HFFc6 (cell line): ENCODE measurements at regions not wholly inside any gene's neighbourhood (a gene's known extent, or its start where the extent isn't known, plus 50 kb on each side); places are given as distances from the start of the nearest gene placed in this dataset.

Source experiments
- DNase-seq: peaks from one replicate; pipeline ENCODE4 v3.0.0-alpha.2; 2018
- H3K27ac Mint-ChIP-seq: 2 replicates; pipeline ENCODE4 v1.8.0; 2020; ENCODE audit warnings: mild to moderate bottlenecking, mixed read lengths
- H3K27me3 Mint-ChIP-seq: 2 replicates; pipeline ENCODE4 v1.8.0; 2021; ENCODE audit warnings: mild to moderate bottlenecking, moderate library complexity, mixed read lengths; ENCODE audit not compliant: insufficient read depth
- H3K36me3 Mint-ChIP-seq: 2 replicates; pipeline ENCODE4 v1.8.0; 2021; ENCODE audit warnings: low read depth, mixed read lengths
- H3K4me1 Mint-ChIP-seq: 2 replicates; pipeline ENCODE4 v1.8.0; 2020; ENCODE audit warnings: low read depth, mixed read lengths
- H3K4me3 Mint-ChIP-seq: 2 replicates; pipeline ENCODE4 v1.8.0; 2020; ENCODE audit warnings: mild to moderate bottlenecking, moderate library complexity, mixed read lengths
- H3K9me3 Mint-ChIP-seq: 2 replicates; pipeline ENCODE4 v1.8.0; 2020; ENCODE audit warnings: mild to moderate bottlenecking, mixed read lengths
- CTCF ChIP-seq: fragments of 200-600 bp; sonication (generic); IDR thresholded peaks from 2 replicates; pipeline ENCODE4 v1.5.0; 2021; ENCODE audit warnings: antibody characterized with exemption, mild to moderate bottlenecking

- Mint-ChIP-seq H3K4me1 (no peaks in the 10 kb centered on the region), H3K27me3 (no peaks in the 10 kb centered on the region), H3K9me3 (peaks cover 23% of the 10 kb centered on the region), H3K4me3 (no peak overlapping the region), H3K36me3 (no peaks in the 10 kb centered on the region), H3K27ac (no peak overlapping the region)
- no peak; the same call in 1 of the 2 replicates for TF ChIP-seq CTCF
- no peak for DNase-seq
Measured at GRCh38 chr6:104003803-104004516, 855.8 kb downstream of the HACE1 start.

DNA sequence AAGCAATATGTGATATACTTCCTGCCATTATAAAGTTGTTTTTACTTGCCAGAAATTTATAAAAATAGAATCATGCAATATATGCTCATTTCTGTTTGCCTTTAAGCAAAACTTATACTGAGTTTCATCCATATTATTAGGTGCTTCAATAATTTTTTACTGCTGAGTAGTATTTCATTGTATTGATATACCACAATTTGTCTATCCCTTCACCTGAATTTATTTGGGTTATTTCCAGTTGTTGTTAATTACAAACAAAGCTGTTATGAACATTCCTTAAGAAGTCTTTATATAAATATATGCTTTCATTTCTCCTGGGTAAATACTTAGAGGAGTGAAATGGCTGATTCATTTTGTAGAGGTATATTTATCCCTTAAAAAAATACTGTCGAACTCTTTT lies 864.1 kb downstream of the HACE1 start:
- Mint-ChIP-seq H3K27ac (no peak overlapping the region), H3K36me3 (no peaks in the 10 kb centered on the region; the same call in 1 of the 2 replicates), H3K9me3 (peaks cover 24% of the 10 kb centered on the region), H3K4me1 (no peaks in the 10 kb centered on the region), H3K4me3 (no peak overlapping the region), H3K27me3 (no peaks in the 10 kb centered on the region)
- no peak for TF ChIP-seq CTCF
- DNase-seq = no peak

DNA sequence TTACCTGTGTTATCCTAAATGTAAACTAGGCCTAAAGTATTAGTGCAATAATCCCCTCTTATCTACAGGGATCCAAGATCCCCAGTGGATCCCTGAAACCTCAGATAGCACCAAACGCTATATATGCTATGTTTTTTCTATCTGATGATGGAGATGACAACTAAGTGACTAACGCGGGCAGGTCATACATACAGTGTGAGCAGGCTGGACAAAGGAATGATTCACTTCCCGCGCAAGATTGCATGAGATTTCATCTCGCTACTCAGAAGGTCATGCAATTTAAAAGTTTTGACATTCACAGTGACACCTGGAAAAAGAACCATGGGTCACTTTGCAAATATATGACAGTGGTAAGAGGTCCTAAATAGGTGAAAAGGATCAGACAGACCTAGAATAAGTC lies 875.9 kb downstream of the HACE1 start:
- DNase-seq = no peak
- H3K4me3 Mint-ChIP-seq = no peak overlapping the region

GRCh38 chr6:103983011-103983410 lies 876.7 kb downstream of the HACE1 start:
- H3K27ac Mint-ChIP-seq = no peak overlapping the region
- H3K36me3 Mint-ChIP-seq = no peaks in the 10 kb centered on the region
- no peak overlapping the region for H3K4me3 Mint-ChIP-seq
- DNase-seq = no peak
- H3K4me1 Mint-ChIP-seq = no peaks in the 10 kb centered on the region
- peaks cover 64% of the 10 kb centered on the region for H3K9me3 Mint-ChIP-seq
- H3K27me3 Mint-ChIP-seq = peaks cover 2% of the 10 kb centered on the region; the same call in 1 of the 2 replicates
- no peak for TF ChIP-seq CTCF

More for the DNA sequence above, 875.9 kb downstream of the HACE1 start:
- Mint-ChIP-seq H3K4me1 (no peaks in the 10 kb centered on the region), H3K27me3 (peaks cover 2% of the 10 kb centered on the region; the same call in 1 of the 2 replicates), H3K9me3 (peaks cover 72% of the 10 kb centered on the region), H3K36me3 (no peaks in the 10 kb centered on the region), H3K27ac (no peak overlapping the region)
- no peak for TF ChIP-seq CTCF

GRCh38 chr6:103982574-103982973 lies 877.1 kb downstream of the HACE1 start:
- Mint-ChIP-seq H3K36me3 (no peaks in the 10 kb centered on the region), H3K27ac (no peak overlapping the region), H3K4me3 (no peak overlapping the region), H3K9me3 (peaks cover 65% of the 10 kb centered on the region), H3K27me3 (peaks cover 2% of the 10 kb centered on the region; the same call in 1 of the 2 replicates), H3K4me1 (no peaks in the 10 kb centered on the region)
- DNase-seq = no peak
- no peak for TF ChIP-seq CTCF
